Breast epithelium (tissue), 4 donors: ENCODE measurements at regions not wholly inside any gene's neighbourhood (a gene's known extent, or its start where the extent isn't known, plus 50 kb on each side); places are given as distances from the start of the nearest gene placed in this dataset.

Source experiments
- DNase-seq, 2 donors: peaks; one replicate each; pipeline ENCODE4 v3.0.0-alpha.2; 2019; ENCODE audit warnings: low spot score in 2 of 2
- H3K27ac ChIP-seq, 2 donors: fragments of 200-600 bp; sonication (generic) in 1 of 2; one replicate each; pipeline ENCODE4 v1.5.1; 2016 to 2019; ENCODE audit warnings: mild to moderate bottlenecking in 1 of 2
- H3K27me3 ChIP-seq, 2 donors: fragments of 200-600 bp; sonication (generic) in 1 of 2; one replicate each; pipeline versions ENCODE4 v1.5.1 to v1.6.0; 2017 to 2019; ENCODE audit warnings: control low read depth in 1 of 2, mild to moderate bottlenecking in 1 of 2
- H3K36me3 ChIP-seq: fragments of 200-600 bp; one replicate; pipeline ENCODE4 v1.5.1; 2019
- H3K4me1 ChIP-seq, 2 donors: fragments of 200-600 bp; sonication (generic); one replicate each; pipeline ENCODE4 v1.5.1; 2016 to 2019; ENCODE audit warnings: control low read depth in 1 of 2
- H3K4me3 ChIP-seq, 3 donors: fragments of 200-600 bp; sonication (generic); 1 replicate in 2 of 3; 2 replicates in 1 of 3; pipeline ENCODE4 v1.5.1; 2016 to 2019; ENCODE audit warnings: mild to moderate bottlenecking in 3 of 3, moderate library complexity in 2 of 3
- H3K9me3 ChIP-seq, 2 donors: fragments of 200-600 bp; sonication (generic) in 1 of 2; one replicate each; pipeline ENCODE4 v1.5.1; 2016 to 2019; ENCODE audit warnings: control low read depth in 1 of 2
- CTCF ChIP-seq, 3 donors: fragments of 450-650 bp; IDR thresholded peaks; one replicate each; pipeline ENCODE4 v1.5.1; 2016 to 2017; ENCODE audit warnings: antibody characterized with exemption in 3 of 3, mild to moderate bottlenecking in 3 of 3, moderate library complexity in 3 of 3
- POLR2A ChIP-seq: fragments of 450-650 bp; IDR thresholded peaks from one replicate; pipeline ENCODE4 v1.6.1; 2016; ENCODE audit warnings: antibody characterized with exemption, mild to moderate bottlenecking, moderate library complexity
- POLR2AphosphoS5 ChIP-seq, 3 donors: sonication (generic); formaldehyde crosslinking; IDR thresholded peaks; one replicate each; pipeline ENCODE4 v1.6.1; 2017; ENCODE audit warnings: antibody characterized with exemption in 3 of 3
- intact Hi-C: fragments of 100-400 bp; cut with DNase I; formaldehyde crosslinking; loops from one replicate; pipeline ENCODE4 v1.15.1; 2023; ENCODE audit warnings: low total_unique reads

GRCh38 chr20:7596541-7596940, 343.7 kb downstream of the HAO1 start:
- intact Hi-C loops = no loop called here
- Histone ChIP-seq H3K4me1 (no peaks in the 10 kb centered on the region), H3K9me3 (peaks cover 0 to 7% of the 10 kb centered on the region in 2 donors), H3K36me3 (no peaks in the 10 kb centered on the region), H3K27ac (no peak overlapping the region), H3K27me3 (no peaks in the 10 kb centered on the region), H3K4me3 (no peak overlapping the region)
- no peak for DNase-seq
- TF ChIP-seq CTCF (IDR thresholded peaks at IDR 0.05) = no peak
- TF ChIP-seq POLR2A = no peak
- no peak for TF ChIP-seq POLR2AphosphoS5 (IDR thresholded peaks at IDR 0.05)

- Histone ChIP-seq H3K27ac (no peak overlapping the region), H3K4me3 (no peak overlapping the region), H3K9me3 (no peaks in the 10 kb centered on the region), H3K4me1 (no peaks in the 10 kb centered on the region), H3K36me3 (no peaks in the 10 kb centered on the region), H3K27me3 (no peaks in the 10 kb centered on the region)
- intact Hi-C loops = no loop called here
- no peak for DNase-seq
- TF ChIP-seq CTCF (IDR thresholded peaks at IDR 0.05) = no peak
- TF ChIP-seq POLR2AphosphoS5 (IDR thresholded peaks at IDR 0.05) = no peak
- no peak for TF ChIP-seq POLR2A
Measured at GRCh38 chr20:7601431-7601830, 338.8 kb downstream of the HAO1 start.

- H3K4me3 ChIP-seq = no peak overlapping the region
- intact Hi-C loops = no loop called here
- no peaks in the 10 kb centered on the region for H3K4me1 ChIP-seq
- H3K27ac ChIP-seq = no peak overlapping the region
- no peaks in the 10 kb centered on the region for H3K9me3 ChIP-seq
- no peak for DNase-seq
- no peaks in the 10 kb centered on the region for H3K36me3 ChIP-seq
- H3K27me3 ChIP-seq = no peaks in the 10 kb centered on the region
- TF ChIP-seq POLR2A = no peak
- TF ChIP-seq POLR2AphosphoS5 (IDR thresholded peaks at IDR 0.05) = no peak
- no peak for TF ChIP-seq CTCF (IDR thresholded peaks at IDR 0.05)
Measured at GRCh38 chr20:7606941-7607340, 333.3 kb downstream of the HAO1 start.

- H3K27me3 ChIP-seq = no peaks in the 10 kb centered on the region
- H3K27ac ChIP-seq = no peak overlapping the region
- intact Hi-C loops = no loop called here
- DNase-seq = no peak
- TF ChIP-seq CTCF (IDR thresholded peaks at IDR 0.05) (no peak), POLR2AphosphoS5 (IDR thresholded peaks at IDR 0.05) (no peak), POLR2A (no peak)
- no peaks in the 10 kb centered on the region for H3K4me1 ChIP-seq
- no peaks in the 10 kb centered on the region for H3K36me3 ChIP-seq
- H3K4me3 ChIP-seq = no peak overlapping the region
- H3K9me3 ChIP-seq = no peaks in the 10 kb centered on the region
Measured at GRCh38 chr20:7608250-7608649, 332.0 kb downstream of the HAO1 start.

- DNase-seq = no peak
- Histone ChIP-seq H3K27me3 (no peaks in the 10 kb centered on the region), H3K4me1 (no peaks in the 10 kb centered on the region), H3K9me3 (no peaks in the 10 kb centered on the region), H3K4me3 (no peak overlapping the region), H3K36me3 (no peaks in the 10 kb centered on the region), H3K27ac (no peak overlapping the region)
- TF ChIP-seq POLR2A (no peak), CTCF (IDR thresholded peaks at IDR 0.05) (no peak), POLR2AphosphoS5 (IDR thresholded peaks at IDR 0.05) (no peak)
- intact Hi-C loops = no loop called here
Measured at GRCh38 chr20:7609251-7609650, 331.0 kb downstream of the HAO1 start.
